K562 (cell line): ENCODE measurements at regions not wholly inside any gene's neighbourhood (a gene's known extent, or its start where the extent isn't known, plus 50 kb on each side); places are given as distances from the start of the nearest gene placed in this dataset.

ENCODE experiments used
- ATAC-seq: fragments of 200-7000 bp; cut with Tn5 transposase; 3 replicates; pipeline ENCODE4 v1.9.1; 2020; ENCODE audit warnings: moderate library complexity
- BruUV-seq: library from RNA; stranded (reverse); fragments of 400-500 nt; replicated peaks from 2 replicates; lab custom pipeline; 2021; lab: Mats Ljungman, UMichigan
- CTCF ChIA-PET: fragments of 300-600 bp; formaldehyde crosslinking; extraction: SDS; loops from one replicate; lab custom pipeline; 2021; ENCODE audit warnings: low intra/inter-chr PET ratio; lab: Yijun Ruan, JAX
- POLR2A ChIA-PET: fragments of 300-600, 350-650 bp; sonication (Branson Sonifier 250); formaldehyde crosslinking; extraction: SDS; loops from one replicate; lab custom pipeline; 2021; ENCODE audit warnings: antibody characterized with exemption, inconsistent platforms; lab: Yijun Ruan, JAX
- DNase-seq, 4 experiments: peaks; one replicate each; pipeline versions ENCODE4 v3.0.0 to v3.0.0-alpha.2; 2011 to 2018; ENCODE audit warnings: low spot score in 3 of 4, mixed read lengths in 3 of 4; ENCODE audit errors: extremely low read depth in 1 of 4
- FAIRE-seq: peaks from 2 replicates; lab custom pipeline; 2011; peaks lifted over from hg19 to GRCh38; lab: Jason Lieb, UNC
- H2AFZ ChIP-seq: 2 replicates; pipeline ENCODE4 v1.6.0; 2011; ENCODE audit warnings: low read depth, low read length, control low read depth, inconsistent platforms
- H3K27ac ChIP-seq: fragments of 200-600 bp; 3 replicates; pipeline ENCODE4 v1.8.0; 2011; ENCODE audit warnings: low read depth, mild to moderate bottlenecking, control low read depth, inconsistent platforms, low read length, moderate library complexity, mixed read lengths; ENCODE audit errors: extremely low read depth
- H3K27me3 ChIP-seq, 2 experiments: fragments of 300-600 bp in 1 of 2; 2 replicates in 1 of 2; 3 replicates in 1 of 2; pipeline versions ENCODE4 v1.6.0 to v1.8.0; 2011; ENCODE audit warnings: inconsistent platforms in 2 of 2, low read length in 2 of 2, mild to moderate bottlenecking in 1 of 2, mixed read lengths in 1 of 2, moderate library complexity in 1 of 2; ENCODE audit not compliant: control insufficient read depth in 2 of 2, insufficient read depth in 2 of 2
- H3K36me3 ChIP-seq: fragments of 300-600 bp; 3 replicates; pipeline ENCODE4 v1.8.0; 2011; ENCODE audit warnings: mild to moderate bottlenecking, low read length, inconsistent platforms; ENCODE audit not compliant: control insufficient read depth, insufficient read depth
- H3K4me1 ChIP-seq, 2 experiments: fragments of 200-600 bp in 1 of 2; replicated peaks in 1 of 2; 2 replicates in 1 of 2; 3 replicates in 1 of 2; pipeline versions ENCODE4 v1.5.1 to v1.8.0; 2011; ENCODE audit warnings: inconsistent platforms in 2 of 2, low read length in 2 of 2, mild to moderate bottlenecking in 1 of 2, mixed read lengths in 1 of 2, moderate library complexity in 1 of 2; ENCODE audit not compliant: control insufficient read depth in 2 of 2, insufficient read depth in 2 of 2
- H3K4me2 ChIP-seq: 2 replicates; pipeline ENCODE4 v1.6.1; 2011; ENCODE audit warnings: low read length, control low read depth, inconsistent platforms, mixed read lengths; ENCODE audit not compliant: insufficient read depth
- H3K4me3 ChIP-seq: fragments of 200-600 bp; sonication (generic), shearing (Covaris generic); 2 replicates; pipeline ENCODE4 v1.5.1; 2016; ENCODE audit warnings: control low read depth, inconsistent platforms
- H3K79me2 ChIP-seq: fragments of 200-600 bp; 3 replicates; pipeline ENCODE4 v1.8.0; 2011; ENCODE audit warnings: low read length, inconsistent platforms; ENCODE audit not compliant: control insufficient read depth, insufficient read depth
- H3K9ac ChIP-seq, 2 experiments: 2 replicates each; pipeline versions ENCODE4 v1.6.0 to v1.6.1; 2011; ENCODE audit warnings: low read depth in 2 of 2, low read length in 2 of 2, control low read depth in 1 of 2, inconsistent platforms in 1 of 2, mild to moderate bottlenecking in 1 of 2, mixed read lengths in 1 of 2; ENCODE audit not compliant: insufficient read depth in 1 of 2
- H3K9me1 ChIP-seq: one replicate; pipeline ENCODE4 v1.6.0; 2011; ENCODE audit warnings: inconsistent platforms, mild to moderate bottlenecking, low read length, moderate library complexity; ENCODE audit not compliant: control insufficient read depth, insufficient read depth
- H3K9me3 ChIP-seq: replicated peaks from 2 replicates; pipeline ENCODE4 v1.5.1; 2011; ENCODE audit warnings: low read depth, low read length, inconsistent platforms; ENCODE audit not compliant: control insufficient read depth, insufficient read depth
- H4K20me1 ChIP-seq: replicated peaks from 2 replicates; pipeline ENCODE4 v1.6.1; 2011; ENCODE audit warnings: low read length, inconsistent platforms, mixed read lengths; ENCODE audit not compliant: control insufficient read depth, insufficient read depth
- ADNP ChIP-seq: fragments of 200-800 bp; sonication (Bioruptor generic); IDR thresholded peaks from 2 replicates; pipeline ENCODE4 v1.6.1; 2016; ENCODE audit warnings: missing genetic modification characterization, missing compliant biosample characterization
- GATAD2A ChIP-seq: fragments of 450-650 bp; IDR thresholded peaks from 2 replicates; pipeline ENCODE4 v1.6.1; 2017
- HIVEP1 ChIP-seq: fragments of 250-450 bp; sonication (Bioruptor Pico); IDR thresholded peaks from 2 replicates; pipeline ENCODE4 v1.4.0; 2020; ENCODE audit warnings: mild to moderate bottlenecking
- MED1 ChIP-seq: sonication (generic); formaldehyde crosslinking; IDR thresholded peaks from 2 replicates; pipeline ENCODE4 v1.8.1; 2023; ENCODE audit warnings: missing genetic modification reagents, borderline replicate concordance
- ZBTB8A ChIP-seq: fragments of 450-650 bp; IDR thresholded peaks from 2 replicates; pipeline ENCODE4 v1.6.1; 2018; ENCODE audit warnings: mild to moderate bottlenecking, moderate library complexity; ENCODE audit not compliant: partially characterized antibody
- ZNF212 ChIP-seq: fragments of 450-650 bp; formaldehyde crosslinking; IDR thresholded peaks from 2 replicates; pipeline ENCODE4 v1.4.0; 2020; ENCODE audit warnings: mild to moderate bottlenecking
- WGBS: fragments of 100-300 bp; shearing (Covaris generic); methylation state at CpG from one replicate; pipeline ENCODE4 v1.1.6; 2016; ENCODE audit warnings: low coverage, mixed read lengths; ENCODE audit not compliant: insufficient coverage; ENCODE audit errors: missing lambda C conversion rate; 5-methylcytosine and 5-hydroxymethylcytosine counted together
- in situ Hi-C: fragments of 300-500 bp; cut with MboI; formaldehyde crosslinking; loops from 4 replicates; pipeline ENCODE4 v1.15.0; 2018; ENCODE audit warnings: inconsistent platforms, mixed read lengths
- intact Hi-C: fragments of 100-400 bp; cut with micrococcal nuclease; formaldehyde crosslinking; loops from 2 replicates; pipeline ENCODE4 v1.14.2; 2022
- TF ChIP-seq, protein P1 (sequence below): fragments of 250-450 bp; sonication (Bioruptor Pico); IDR thresholded peaks from 2 replicates; pipeline ENCODE4 v1.4.0; 2020
- TF ChIP-seq, protein P2 (sequence below): fragments of 450-650 bp; IDR thresholded peaks from 2 replicates; pipeline ENCODE4 v1.7.0; 2016; ENCODE audit warnings: borderline replicate concordance
- TF ChIP-seq, protein P3 (sequence below): sonication (generic); formaldehyde crosslinking; IDR thresholded peaks from 2 replicates; pipeline ENCODE4 v1.8.0; 2022; ENCODE audit warnings: mild to moderate bottlenecking, missing genetic modification reagents, borderline replicate concordance
- TF ChIP-seq, protein P4 (sequence below): sonication (generic); formaldehyde crosslinking; IDR thresholded peaks from 2 replicates; pipeline ENCODE4 v1.4.0; 2020; ENCODE audit warnings: mild to moderate bottlenecking, missing genetic modification reagents

DNA sequence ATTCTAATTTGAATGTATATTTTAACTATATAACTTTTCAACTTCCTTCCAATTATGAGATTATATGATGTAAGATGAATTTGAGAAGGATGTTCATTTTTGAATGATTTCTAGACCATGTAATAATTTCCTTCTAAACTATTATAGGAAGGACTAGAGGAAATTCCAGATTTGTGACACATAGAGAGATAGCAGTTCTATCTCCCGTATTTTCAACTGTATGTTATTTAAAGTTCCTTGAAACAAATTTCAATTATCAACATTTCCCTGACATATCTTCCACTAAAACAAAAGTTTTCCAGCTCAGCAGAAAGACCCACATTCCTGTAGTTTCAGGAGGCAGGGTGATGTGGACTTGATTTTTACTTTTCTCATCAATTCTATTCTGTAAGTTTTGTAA is 396.7 kb upstream of the C1orf87 start:
- in situ Hi-C loops (no loop called here), intact Hi-C loops (no loop called here)
- ATAC-seq (no peak), FAIRE-seq (no peak), DNase-seq (no peak)
- Histone ChIP-seq H3K79me2 (no peaks in the 10 kb centered on the region), H3K9ac (no peak overlapping the region), H2AFZ (no peak overlapping the region), H3K9me1 (no peaks in the 10 kb centered on the region), H3K9me3 (no peaks in the 10 kb centered on the region), H3K4me2 (no peak overlapping the region), H3K4me3 (no peak overlapping the region), H3K4me1 (no peaks in the 10 kb centered on the region), H3K36me3 (no peaks in the 10 kb centered on the region), H4K20me1 (no peaks in the 10 kb centered on the region), H3K27ac (no peak overlapping the region), H3K27me3 (no peaks in the 10 kb centered on the region)
- WGBS = 0% methylated on average over 1 of the region's 1 CpG
- no TSS peak for BruUV-seq
- ChIA-PET POLR2A (no interaction called here), CTCF (no interaction called here)
- TF ChIP-seq, protein P1, sequence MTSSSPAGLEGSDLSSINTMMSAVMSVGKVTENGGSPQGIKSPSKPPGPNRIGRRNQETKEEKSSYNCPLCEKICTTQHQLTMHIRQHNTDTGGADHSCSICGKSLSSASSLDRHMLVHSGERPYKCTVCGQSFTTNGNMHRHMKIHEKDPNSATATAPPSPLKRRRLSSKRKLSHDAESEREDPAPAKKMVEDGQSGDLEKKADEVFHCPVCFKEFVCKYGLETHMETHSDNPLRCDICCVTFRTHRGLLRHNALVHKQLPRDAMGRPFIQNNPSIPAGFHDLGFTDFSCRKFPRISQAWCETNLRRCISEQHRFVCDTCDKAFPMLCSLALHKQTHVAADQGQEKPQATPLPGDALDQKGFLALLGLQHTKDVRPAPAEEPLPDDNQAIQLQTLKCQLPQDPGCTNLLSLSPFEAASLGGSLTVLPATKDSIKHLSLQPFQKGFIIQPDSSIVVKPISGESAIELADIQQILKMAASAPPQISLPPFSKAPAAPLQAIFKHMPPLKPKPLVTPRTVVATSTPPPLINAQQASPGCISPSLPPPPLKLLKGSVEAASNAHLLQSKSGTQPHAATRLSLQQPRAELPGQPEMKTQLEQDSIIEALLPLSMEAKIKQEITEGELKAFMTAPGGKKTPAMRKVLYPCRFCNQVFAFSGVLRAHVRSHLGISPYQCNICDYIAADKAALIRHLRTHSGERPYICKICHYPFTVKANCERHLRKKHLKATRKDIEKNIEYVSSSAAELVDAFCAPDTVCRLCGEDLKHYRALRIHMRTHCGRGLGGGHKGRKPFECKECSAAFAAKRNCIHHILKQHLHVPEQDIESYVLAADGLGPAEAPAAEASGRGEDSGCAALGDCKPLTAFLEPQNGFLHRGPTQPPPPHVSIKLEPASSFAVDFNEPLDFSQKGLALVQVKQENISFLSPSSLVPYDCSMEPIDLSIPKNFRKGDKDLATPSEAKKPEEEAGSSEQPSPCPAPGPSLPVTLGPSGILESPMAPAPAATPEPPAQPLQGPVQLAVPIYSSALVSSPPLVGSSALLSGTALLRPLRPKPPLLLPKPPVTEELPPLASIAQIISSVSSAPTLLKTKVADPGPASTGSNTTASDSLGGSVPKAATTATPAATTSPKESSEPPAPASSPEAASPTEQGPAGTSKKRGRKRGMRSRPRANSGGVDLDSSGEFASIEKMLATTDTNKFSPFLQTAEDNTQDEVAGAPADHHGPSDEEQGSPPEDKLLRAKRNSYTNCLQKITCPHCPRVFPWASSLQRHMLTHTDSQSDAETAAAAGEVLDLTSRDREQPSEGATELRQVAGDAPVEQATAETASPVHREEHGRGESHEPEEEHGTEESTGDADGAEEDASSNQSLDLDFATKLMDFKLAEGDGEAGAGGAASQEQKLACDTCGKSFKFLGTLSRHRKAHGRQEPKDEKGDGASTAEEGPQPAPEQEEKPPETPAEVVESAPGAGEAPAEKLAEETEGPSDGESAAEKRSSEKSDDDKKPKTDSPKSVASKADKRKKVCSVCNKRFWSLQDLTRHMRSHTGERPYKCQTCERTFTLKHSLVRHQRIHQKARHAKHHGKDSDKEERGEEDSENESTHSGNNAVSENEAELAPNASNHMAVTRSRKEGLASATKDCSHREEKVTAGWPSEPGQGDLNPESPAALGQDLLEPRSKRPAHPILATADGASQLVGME (CRISPR knock-in tag) = no peak
- TF ChIP-seq HIVEP1 (CRISPR knock-in tag) (no peak), ZNF212 (CRISPR knock-in tag) (no peak), ADNP (tag) (no peak), GATAD2A (no peak), ZBTB8A (no peak), MED1 (no peak)
- TF ChIP-seq, protein P2, sequence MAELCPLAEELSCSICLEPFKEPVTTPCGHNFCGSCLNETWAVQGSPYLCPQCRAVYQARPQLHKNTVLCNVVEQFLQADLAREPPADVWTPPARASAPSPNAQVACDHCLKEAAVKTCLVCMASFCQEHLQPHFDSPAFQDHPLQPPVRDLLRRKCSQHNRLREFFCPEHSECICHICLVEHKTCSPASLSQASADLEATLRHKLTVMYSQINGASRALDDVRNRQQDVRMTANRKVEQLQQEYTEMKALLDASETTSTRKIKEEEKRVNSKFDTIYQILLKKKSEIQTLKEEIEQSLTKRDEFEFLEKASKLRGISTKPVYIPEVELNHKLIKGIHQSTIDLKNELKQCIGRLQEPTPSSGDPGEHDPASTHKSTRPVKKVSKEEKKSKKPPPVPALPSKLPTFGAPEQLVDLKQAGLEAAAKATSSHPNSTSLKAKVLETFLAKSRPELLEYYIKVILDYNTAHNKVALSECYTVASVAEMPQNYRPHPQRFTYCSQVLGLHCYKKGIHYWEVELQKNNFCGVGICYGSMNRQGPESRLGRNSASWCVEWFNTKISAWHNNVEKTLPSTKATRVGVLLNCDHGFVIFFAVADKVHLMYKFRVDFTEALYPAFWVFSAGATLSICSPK = no peak
- TF ChIP-seq, protein P3, sequence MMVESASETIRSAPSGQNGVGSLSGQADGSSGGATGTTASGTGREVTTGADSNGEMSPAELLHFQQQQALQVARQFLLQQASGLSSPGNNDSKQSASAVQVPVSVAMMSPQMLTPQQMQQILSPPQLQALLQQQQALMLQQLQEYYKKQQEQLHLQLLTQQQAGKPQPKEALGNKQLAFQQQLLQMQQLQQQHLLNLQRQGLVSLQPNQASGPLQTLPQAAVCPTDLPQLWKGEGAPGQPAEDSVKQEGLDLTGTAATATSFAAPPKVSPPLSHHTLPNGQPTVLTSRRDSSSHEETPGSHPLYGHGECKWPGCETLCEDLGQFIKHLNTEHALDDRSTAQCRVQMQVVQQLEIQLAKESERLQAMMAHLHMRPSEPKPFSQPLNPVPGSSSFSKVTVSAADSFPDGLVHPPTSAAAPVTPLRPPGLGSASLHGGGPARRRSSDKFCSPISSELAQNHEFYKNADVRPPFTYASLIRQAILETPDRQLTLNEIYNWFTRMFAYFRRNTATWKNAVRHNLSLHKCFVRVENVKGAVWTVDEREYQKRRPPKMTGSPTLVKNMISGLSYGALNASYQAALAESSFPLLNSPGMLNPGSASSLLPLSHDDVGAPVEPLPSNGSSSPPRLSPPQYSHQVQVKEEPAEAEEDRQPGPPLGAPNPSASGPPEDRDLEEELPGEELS (CRISPR knock-in tag) = no peak
- TF ChIP-seq, protein P4, sequence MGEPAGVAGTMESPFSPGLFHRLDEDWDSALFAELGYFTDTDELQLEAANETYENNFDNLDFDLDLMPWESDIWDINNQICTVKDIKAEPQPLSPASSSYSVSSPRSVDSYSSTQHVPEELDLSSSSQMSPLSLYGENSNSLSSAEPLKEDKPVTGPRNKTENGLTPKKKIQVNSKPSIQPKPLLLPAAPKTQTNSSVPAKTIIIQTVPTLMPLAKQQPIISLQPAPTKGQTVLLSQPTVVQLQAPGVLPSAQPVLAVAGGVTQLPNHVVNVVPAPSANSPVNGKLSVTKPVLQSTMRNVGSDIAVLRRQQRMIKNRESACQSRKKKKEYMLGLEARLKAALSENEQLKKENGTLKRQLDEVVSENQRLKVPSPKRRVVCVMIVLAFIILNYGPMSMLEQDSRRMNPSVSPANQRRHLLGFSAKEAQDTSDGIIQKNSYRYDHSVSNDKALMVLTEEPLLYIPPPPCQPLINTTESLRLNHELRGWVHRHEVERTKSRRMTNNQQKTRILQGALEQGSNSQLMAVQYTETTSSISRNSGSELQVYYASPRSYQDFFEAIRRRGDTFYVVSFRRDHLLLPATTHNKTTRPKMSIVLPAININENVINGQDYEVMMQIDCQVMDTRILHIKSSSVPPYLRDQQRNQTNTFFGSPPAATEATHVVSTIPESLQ (CRISPR knock-in tag) = no peak
